ENCODE measurements at regions not wholly inside any gene's neighbourhood (a gene's known extent, or its start where the extent isn't known, plus 50 kb on each side); places are given as distances from the start of the nearest gene placed in this dataset.

GRCh38 chr9:22343218-22343611, 103.4 kb upstream of the DMRTA1 start:
- TF ChIP-seq RARB (CRISPR knock-in tag; IDR thresholded peaks at IDR 0.05) (no peak), CTCF (IDR thresholded peaks at IDR 0.05) (no peak), ELK1 (IDR thresholded peaks at IDR 0.05; ENCODE audit: low read depth, low read length) (no peak), HOXA7 (CRISPR knock-in tag; IDR thresholded peaks at IDR 0.05) (no peak), JUN (IDR thresholded peaks at IDR 0.05) (no peak), MAX (IDR thresholded peaks at IDR 0.05) (no peak), JUNB (IDR thresholded peaks at IDR 0.05) (no peak), MAFK (IDR thresholded peaks at IDR 0.05; ENCODE audit: partially characterized antibody) (peak; percentile 83), POLR2A (IDR thresholded peaks at IDR 0.05; ENCODE audit: low read length) (no peak)

All from A549 (cell line).